UCSD-AML1 (cell line): ENCODE measurements at regions not wholly inside any gene's neighbourhood (a gene's known extent, or its start where the extent isn't known, plus 50 kb on each side); places are given as distances from the start of the nearest gene placed in this dataset.

Experiments used
- DNase-seq: peaks from one replicate; lab custom pipeline; 2025; ENCODE audit not compliant: unreplicated experiment; lab: John Stamatoyannopoulos, UW

- DNase-seq, result no peak
These were observed 160.7 kb upstream of the ZNF32 start for GRCh38 chr10:43809211-43809930.

GRCh38 chr10:43808136-43808535 lies 159.5 kb upstream of the ZNF32 start:
- DNase-seq, result no peak

- no peak for DNase-seq
These were observed 158.4 kb upstream of the ZNF32 start for GRCh38 chr10:43806831-43807640.

- DNase-seq, result no peak
These were observed 155.1 kb upstream of the ZNF32 start for GRCh38 chr10:43803791-43804190.

GRCh38 chr10:43802988-43803696 lies 154.5 kb upstream of the ZNF32 start:
- DNase-seq, result no peak

- no peak for DNase-seq
These were observed 152.9 kb upstream of the ZNF32 start for GRCh38 chr10:43801626-43802025.

GRCh38 chr10:43801140-43801539 lies 152.5 kb upstream of the ZNF32 start:
- no peak for DNase-seq

- DNase-seq, result no peak
These were observed 148.1 kb upstream of the ZNF32 start for GRCh38 chr10:43796781-43797180.

- no peak for DNase-seq
These were observed 147.0 kb upstream of the ZNF32 start for GRCh38 chr10:43795639-43796038.

GRCh38 chr10:43795093-43795492 lies 146.4 kb upstream of the ZNF32 start:
- no peak for DNase-seq

- no peak for DNase-seq
These were observed 145.6 kb upstream of the ZNF32 start for GRCh38 chr10:43794181-43794815.

- DNase-seq, result no peak
These were observed 145.0 kb upstream of the ZNF32 start for GRCh38 chr10:43793704-43794103.

GRCh38 chr10:43790147-43790546 lies 141.5 kb upstream of the ZNF32 start:
- no peak for DNase-seq

- DNase-seq, result no peak
These were observed 136.6 kb upstream of the ZNF32 start for GRCh38 chr10:43785252-43785651.

GRCh38 chr10:43782814-43783213 lies 134.1 kb upstream of the ZNF32 start:
- DNase-seq, result no peak

- peak; percentile 32 for DNase-seq
These were observed 133.0 kb upstream of the ZNF32 start for GRCh38 chr10:43781480-43782361.

- DNase-seq, result no peak
These were observed 129.9 kb upstream of the ZNF32 start for GRCh38 chr10:43778571-43778970.

- no peak for DNase-seq
These were observed 126.7 kb upstream of the ZNF32 start for GRCh38 chr10:43775384-43775783.

GRCh38 chr10:43774234-43774769 lies 125.6 kb upstream of the ZNF32 start:
- no peak for DNase-seq

GRCh38 chr10:43773736-43774135 lies 125.1 kb upstream of the ZNF32 start:
- DNase-seq, result no peak
